GM21526 (cell line): ENCODE measurements at regions not wholly inside any gene's neighbourhood (a gene's known extent, or its start where the extent isn't known, plus 50 kb on each side); places are given as distances from the start of the nearest gene placed in this dataset.
A peak's percentile ranks its signal among the peaks of the same experiment; 100 is the strongest.
"Not testable (repeated sequence)": the region's sequence is repeated elsewhere in the genome, so short reads cannot be mapped to it uniquely, and the experiment has no call there.

ENCODE experiments used
- ATAC-seq: cut with Tn5 transposase; IDR thresholded peaks from one replicate; pipeline ENCODE4 v1.9.1; 2021; ENCODE audit warnings: moderate library complexity; ENCODE audit not compliant: unreplicated experiment, low FRiP score

DNA sequence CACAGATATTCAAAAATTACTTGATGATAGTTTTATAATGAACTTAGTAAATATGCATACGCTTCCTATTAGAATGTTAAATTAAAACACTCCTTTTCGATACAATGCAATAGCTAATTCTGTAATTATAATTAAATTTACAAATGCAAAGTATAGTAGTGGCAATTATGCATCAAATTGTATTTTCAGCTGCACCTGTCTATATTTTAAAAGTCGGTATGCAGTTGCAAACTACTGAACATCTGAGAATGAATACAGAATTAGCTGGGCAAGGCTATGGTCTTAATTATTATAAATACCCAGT is 110.4 kb upstream of the ARHGAP42 start:
- ATAC-seq = no peak

DNA sequence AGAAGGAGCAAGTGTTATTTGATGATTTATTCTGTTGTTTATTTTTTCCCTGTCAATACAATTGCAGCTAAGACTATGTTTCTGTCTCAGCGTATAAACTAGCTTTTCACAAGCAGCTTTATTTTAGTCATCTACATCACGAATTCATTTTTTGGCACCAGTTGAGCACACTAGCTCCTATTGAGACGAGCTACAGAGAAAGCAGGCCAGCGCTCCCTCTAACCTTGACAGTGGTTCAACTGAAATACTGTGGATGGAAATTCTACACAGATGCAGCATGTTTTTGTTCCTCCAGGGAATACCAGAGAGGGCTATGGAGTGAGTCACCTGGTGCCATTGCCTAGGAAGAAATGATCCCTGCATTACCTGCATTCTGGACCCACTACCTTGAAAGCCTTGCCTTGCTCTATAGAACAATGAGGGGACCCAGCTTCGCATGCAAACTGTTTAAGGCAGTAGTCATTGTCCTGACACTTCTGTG is 108.2 kb upstream of the ARHGAP42 start:
- ATAC-seq = no peak

DNA sequence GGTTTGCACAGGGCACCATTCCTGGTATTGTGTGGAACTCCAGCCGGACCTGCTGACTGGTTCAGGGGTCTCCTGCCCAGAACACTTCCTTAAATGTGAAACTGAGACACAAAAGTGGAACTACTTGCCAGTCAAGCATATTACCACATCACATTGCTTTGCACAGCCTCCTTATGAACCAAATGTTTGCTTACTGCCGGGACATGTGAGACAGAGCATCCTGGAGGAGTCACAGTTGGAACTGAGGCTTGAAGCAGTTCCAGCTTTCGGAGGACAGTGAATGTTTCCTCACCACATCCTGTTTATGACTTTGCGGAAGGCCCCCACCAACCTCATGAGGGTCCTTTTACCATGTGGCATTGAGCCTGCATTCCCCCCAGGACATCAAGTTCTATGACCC is 105.8 kb upstream of the ARHGAP42 start:
- ATAC-seq = no peak

DNA sequence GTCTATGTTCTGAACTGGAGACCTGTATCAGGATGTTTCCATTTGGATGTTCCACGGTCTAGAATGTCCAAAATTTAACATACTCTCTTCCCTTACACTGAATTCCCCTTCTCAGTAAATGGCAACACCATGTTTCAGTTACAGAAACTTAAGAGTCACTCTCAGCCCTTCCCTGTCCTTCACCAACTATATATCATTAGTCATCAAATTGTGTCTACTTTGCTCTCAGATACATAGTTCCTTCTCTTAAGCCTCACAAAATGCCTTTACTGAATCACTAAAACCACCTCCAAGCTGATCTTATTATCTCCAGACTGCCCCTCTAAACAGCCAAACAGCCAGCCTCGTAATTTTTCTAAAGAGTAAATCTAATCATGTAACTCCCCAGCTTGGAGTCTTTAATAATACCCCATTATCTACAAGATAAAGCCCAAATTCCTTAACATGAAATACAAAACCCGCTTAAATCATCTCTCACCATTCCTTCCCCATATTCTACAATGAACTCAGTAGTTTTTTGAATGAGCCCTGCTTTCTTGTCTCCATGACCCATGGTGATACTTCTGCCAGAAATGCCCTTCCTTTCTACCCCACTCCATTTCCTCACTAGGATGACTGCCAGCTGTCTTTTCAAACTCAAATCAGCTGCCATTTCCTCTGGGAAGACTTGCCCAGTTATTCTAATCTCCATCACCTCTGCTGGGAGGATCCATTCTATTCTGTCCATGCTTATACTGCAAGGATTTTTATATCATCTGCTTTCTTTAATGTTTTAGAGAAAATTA is 102.7 kb upstream of the ARHGAP42 start:
- ATAC-seq = no peak

DNA sequence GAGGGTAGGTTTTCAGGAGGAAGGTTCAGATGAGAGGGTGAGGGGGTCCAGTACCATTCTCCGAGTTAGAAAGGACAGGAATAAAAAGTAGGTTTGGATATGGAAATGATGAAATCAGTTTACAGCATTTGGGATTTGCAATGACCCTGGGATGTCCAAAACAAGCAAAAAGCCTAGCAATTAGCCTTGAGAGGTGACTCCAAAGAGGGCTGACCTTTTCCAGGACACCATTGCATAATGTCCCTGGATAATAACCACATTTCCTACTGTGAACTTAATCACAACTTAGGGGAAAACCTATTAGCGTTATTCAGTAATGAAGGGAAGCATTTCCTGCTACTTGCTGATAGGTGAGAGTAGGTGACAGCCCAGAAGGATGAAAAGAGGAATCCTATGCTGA is 101.4 kb upstream of the ARHGAP42 start:
- no peak for ATAC-seq

DNA sequence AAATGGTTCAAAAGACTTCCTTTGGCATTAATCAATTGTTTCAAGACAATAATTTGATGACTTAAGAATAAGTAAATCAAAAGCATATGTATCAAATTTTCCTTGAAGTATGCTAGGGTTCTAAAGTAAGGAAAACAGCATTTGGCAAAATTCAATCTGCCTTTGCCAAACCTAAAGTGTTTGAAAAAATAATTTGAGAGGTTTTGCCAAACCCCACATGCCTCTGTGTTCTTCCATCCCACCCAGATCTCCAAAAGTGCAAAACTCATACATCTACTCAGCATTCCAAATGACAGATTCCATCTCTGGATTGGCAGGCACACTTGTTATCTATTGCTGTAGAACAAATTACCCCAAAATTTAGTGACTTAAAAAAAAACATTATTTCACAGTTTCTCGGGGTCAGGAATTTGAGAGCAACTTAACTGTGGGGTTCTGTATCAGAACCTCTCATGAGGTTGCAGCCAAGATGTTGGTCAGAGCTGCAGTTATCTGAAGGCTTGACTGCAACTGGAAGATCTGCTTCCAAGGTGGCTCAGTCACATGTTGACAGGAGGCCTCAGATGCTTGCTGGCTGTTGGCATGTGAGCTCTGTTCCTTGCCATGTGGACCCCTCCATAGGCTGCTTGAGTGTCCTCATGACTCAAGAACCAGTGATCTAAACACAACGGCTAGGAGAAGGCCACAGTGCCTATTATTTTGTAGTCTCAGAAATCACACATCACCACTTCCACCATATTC is 100.6 kb upstream of the ARHGAP42 start:
- no peak for ATAC-seq

DNA sequence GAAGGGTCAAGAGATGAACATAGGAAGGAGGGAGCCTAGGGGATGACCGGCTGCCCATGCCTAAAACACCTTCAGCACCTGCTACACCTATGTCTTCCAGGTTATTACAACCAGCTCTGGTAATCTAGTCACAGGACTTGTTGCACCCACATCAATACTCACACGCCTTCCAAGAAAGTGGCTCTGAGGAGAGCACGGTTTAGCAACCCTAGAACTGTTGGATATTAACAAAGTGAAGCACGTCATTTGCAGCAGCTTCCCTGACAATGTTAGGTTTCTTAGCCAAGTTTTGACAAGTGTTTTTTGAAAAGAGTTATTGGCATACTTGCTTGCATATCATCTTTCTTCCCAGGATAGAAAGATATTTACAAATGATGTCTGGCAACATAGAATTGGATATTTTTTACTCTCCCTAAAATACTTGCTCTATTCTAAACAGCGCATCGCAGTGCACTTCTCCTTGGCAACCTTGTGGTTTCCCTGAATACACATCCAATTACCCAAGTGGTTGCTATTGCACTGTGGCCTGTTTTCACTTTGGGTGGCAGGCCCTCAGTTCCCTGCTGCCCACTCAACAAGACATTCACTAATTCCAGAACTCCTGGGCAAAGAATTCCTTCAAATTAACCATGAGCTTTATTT is 94.3 kb upstream of the ARHGAP42 start:
- no peak for ATAC-seq

DNA sequence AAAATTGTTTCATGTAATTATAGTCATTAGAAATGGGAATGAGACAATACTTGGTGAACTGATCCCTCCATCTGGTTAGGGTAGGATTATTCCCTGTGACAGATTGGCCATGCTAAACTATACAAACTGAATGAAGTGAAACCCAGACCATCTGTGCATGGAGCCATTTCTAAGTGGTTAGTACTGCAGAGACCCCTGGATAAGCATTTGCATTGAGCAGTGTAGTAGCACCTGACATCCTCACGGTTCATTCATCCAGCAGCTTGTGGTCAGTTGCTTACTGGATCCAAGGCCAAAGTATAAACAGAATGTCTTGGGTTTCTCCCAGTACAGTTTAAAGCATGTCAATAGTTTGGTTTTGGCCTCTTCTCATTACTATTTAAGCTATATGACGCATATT is 93.8 kb upstream of the ARHGAP42 start:
- no peak for ATAC-seq

DNA sequence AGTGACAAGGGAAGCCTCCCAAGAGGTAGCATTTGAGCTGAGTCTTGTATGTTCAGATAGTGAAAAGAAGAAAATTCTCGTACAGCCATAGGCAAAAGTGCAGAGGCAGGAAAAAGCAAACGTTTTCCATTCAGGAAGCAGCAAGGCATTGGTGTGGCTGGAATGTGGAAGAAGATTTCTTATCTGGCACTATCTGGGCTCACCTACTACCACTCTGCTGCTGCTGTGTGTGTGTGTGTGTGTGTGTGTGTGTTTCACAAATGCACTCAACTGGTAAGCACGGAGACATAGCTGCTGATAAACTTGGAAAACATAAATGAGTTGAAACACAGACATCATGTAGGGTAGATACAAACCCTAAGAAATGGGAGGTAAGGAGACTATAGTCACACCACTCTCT is 92.8 kb upstream of the ARHGAP42 start:
- no peak for ATAC-seq

DNA sequence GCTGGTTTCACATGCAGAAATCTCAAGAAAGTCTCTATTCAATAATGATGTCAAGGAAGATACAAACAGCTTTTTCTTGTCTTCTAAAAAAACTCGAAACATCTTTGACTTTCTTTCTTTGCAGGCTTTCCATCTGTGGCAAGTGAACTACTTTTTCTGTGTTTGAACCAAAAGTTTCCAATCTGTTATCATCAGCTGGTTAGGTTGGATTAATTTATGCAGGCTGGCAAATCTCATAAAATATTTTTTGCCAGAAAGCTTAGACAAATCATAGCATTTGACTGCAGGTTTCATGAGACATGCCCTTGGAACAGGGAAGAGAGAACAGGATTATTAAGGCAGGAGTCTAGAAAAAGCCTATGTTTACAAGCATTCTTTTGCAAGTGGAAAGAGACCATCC is 86.1 kb upstream of the ARHGAP42 start:
- ATAC-seq = no peak

DNA sequence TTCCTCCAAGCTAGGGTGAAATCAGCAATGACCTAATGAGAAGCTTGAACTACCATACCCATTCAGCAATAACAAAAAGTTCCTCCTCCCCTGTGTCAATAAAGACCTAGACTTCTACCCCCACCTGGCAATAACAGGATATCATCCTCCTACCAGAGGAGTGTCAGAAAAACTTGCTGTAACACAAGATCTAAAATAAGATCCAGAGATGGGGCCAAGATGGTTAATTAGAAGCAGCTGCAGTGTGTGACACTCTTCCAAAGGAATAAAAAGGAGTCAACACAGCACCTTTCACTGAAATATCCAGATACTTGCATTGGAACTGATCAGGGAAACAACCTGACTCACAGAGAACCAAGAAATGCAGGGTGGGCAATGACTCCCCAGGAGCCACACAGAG is 84.4 kb upstream of the ARHGAP42 start:
- no peak for ATAC-seq

DNA sequence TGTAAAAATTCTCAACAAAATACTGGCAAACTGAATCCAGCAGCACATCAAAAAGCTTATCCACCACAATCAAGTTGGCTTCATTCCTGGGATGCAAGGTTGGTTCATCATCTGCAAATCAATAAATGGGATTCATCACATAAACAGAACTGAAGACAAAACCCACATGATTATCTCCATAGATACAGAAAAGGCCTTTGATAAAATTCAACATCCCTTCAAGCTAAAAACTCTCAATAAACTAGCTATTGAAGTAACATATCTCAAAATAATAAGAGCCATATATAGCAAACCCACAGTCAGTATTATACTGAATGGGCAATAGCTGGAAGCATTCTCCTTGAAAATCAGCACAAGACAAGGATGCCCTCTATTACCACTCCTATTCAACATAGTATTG is 79.3 kb upstream of the ARHGAP42 start:
- ATAC-seq = not testable (repeated sequence)

DNA sequence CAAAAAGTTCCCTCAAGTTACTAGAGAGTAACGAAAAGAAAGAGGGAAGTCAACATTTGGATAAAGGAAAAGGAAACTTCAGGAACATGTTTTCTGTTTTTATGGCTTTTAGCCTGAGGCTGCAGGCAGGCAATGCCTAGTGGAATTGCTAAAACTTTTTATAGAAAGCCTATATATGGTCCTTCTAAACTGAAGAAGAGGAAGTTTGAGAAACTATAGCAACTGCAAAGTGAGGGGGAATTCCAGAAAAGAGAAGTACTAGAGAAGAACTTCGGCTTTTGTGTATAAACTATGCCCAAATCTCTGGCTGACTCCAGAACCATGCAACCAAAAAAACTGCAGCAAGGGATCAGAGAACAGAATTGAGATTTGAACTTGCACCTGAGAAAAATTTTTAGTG is 74.3 kb upstream of the ARHGAP42 start:
- peak; percentile 85 for ATAC-seq

DNA sequence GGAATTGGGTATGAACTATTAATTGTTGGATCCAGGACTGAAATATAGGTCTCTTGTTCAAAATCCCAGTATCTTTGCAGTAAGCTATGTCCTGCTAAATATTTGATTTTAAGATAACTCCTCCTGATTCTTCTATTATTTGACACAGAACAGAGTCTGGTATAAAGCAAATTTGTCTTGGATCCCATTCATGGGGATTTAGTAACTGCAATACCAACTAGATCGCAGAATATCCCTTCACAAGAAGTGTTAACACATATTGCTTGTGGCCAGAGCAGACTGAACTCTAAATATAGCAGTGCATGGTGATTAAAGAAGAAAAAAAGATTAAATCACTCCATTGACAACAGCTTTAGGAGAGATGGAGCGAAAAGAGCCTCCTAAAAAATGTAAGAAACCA is 68.2 kb upstream of the ARHGAP42 start:
- no peak for ATAC-seq

DNA sequence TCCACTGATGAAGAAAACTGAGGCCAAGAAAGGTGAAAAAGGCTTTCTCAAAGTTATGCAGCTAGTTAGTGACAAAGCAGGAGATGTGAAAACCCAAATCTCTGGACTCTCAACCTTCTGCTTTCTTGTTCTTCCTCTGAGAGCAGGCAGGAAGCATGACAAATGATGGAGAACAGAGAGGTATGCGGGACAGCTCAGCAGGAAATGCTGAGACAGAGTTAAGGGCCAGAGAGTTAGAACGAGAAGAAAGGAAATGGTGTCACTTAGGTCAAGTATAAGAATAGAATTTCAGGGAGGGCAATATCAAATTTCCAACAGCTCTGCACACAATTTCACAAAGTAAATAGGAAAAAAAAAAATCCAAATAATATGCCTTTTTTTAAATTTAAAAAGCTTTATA is 67.6 kb upstream of the ARHGAP42 start:
- no peak for ATAC-seq

DNA sequence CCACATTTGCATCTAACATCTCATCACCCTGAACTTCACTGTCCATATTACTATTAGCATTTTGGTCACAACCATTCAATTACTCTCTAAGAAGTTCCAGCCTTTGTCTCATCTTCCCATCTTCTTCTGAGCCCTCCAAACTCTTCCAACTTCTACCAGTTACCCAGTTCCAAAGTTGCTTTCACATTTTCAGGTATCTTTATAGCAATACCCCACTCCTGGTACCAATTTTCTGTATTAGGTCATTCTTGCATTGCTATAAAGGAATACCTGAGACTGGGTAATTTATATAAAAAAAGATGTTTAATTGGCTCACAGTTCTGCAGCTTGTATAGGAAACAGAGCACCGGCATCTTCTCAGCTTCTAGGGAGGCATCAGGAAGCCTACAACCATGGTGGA is 64.7 kb upstream of the ARHGAP42 start:
- no peak for ATAC-seq

DNA sequence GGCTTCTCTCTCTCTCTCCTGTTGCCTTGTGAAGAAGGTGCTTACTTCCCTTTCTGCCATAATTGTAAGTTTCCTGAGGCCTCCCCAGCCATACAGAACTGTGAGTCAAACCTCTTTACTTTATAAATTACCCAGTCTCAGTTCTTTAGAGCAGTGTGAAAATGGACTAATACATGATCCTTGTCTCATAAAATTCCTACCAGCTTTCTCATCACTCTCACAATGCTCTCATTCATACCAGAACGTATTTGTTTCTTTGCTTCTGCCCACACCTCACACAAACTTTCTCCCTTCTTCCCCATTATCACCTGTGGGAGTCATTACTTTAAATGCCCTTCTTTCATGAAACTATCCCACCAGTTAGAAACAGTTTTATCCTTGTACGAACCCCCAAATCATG is 62.7 kb upstream of the ARHGAP42 start:
- ATAC-seq = no peak

DNA sequence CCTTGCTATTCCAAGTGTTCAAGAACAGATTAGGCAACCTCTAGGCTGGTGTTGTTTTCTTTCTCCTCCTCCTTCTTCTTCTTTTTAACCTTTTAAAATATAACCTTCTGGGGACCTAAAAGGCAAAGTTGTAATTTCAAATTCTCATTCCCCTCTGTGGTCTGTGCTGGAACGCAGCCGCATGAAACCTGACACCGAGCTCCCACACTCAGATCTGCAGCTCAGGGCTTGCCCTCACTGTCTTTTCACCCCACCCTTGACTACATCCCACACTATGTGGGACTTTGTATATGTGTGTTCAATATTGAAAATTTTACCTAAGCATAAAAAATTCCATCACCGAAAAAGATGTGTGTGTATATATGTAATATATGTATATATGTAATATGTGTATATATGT is 62.0 kb upstream of the ARHGAP42 start:
- no peak for ATAC-seq

DNA sequence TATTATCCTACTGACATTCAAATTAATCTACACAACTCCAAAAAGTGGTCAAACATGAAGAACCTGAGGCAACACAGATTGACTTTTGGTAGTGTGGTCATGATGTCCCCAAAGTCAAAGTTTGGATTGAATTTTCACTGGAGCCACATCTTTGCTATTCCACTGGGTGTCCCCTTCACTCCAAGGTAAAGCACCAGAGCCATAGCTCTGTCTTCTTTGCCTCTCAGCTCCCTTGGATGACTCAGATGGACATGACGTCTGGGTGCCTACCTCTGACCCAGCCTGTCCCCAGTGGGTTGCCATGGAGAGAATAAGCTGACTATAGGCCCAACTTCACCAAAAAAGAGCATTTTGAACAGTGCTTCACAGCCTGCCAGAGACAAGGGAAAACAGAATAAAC is 57.4 kb upstream of the ARHGAP42 start:
- ATAC-seq = no peak

DNA sequence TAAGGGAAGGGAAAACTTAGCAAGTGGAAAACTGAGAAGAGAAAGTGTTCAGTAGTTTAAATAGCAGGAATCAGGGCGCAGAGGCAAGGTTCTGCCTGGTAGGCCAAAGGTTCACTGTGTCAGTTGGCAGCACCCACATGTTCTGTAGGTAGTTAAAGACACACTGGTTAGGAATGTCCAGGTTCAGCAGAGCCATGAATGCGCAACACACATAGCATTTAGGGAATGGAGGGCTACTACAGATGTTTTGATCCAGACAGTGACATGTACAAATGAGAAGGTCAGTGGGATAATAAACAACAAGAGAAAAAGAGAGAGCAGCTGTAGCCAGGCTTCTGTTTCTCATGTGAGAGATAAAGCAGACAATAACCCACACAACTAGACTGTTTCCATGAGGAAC is 56.2 kb upstream of the ARHGAP42 start:
- ATAC-seq = no peak

DNA sequence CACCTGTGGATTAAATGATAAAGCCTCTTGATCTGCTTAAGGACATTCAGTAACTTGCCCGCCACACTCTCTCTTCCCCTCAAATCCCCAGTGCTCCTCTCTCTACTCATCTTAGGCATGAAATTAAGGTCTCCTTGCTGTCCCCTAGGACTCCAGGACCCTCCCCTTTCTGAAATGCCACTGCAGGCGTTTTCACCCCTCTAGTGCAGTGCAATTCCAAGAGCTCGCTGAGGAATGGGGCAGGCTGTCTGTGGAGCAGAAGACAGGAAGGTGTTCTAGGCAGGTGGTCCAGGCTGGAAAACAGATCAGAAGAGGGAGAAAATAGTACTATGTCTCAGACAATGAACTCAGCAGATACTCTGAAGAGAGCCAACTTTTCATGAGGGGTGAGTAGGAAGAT is 55.8 kb upstream of the ARHGAP42 start:
- ATAC-seq = no peak

DNA sequence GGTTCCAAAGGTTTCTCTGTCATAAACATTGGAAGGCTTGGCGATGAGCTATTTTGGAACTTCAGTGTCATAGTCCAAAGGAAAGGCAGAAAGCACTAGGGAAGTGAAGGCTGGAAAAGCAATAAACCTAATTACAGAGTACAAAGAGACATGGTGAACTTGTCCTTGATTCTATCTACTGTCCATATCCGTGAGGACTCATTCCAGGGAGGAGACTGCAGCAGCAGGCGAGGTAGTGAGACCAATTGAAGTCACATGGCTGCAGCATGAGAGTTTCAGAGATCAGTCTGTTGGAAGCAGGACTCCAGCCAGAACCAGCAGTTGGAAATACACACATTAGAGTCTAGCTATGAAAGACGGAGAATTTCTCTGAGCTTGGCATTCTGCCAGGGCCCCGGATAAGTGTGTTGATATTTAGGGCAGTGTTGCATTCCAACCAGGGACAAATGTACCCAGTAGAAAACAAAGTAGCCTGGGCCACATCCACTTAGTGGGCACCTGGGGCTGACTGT is 54.1 kb upstream of the ARHGAP42 start:
- ATAC-seq = no peak
